Body of pancreas (tissue), 4 donors: ENCODE measurements at regions not wholly inside any gene's neighbourhood (a gene's known extent, or its start where the extent isn't known, plus 50 kb on each side); places are given as distances from the start of the nearest gene placed in this dataset.

Experiments used
- POLR2A ChIP-seq, 3 donors: fragments of 450-650 bp; IDR thresholded peaks; one replicate each; pipeline ENCODE4 v1.6.1; 2016; ENCODE audit warnings: antibody characterized with exemption in 3 of 3, mild to moderate bottlenecking in 2 of 3
- TF ChIP-seq, protein P1 (sequence below), 7 experiments: fragments of 450-650 bp in 4 of 7; fragments of 200-600 bp in 3 of 7; sonication (generic) in 3 of 7; IDR thresholded peaks; one replicate each; pipeline ENCODE4 v1.5.1; 2016 to 2019; ENCODE audit warnings: antibody characterized with exemption in 7 of 7

DNA sequence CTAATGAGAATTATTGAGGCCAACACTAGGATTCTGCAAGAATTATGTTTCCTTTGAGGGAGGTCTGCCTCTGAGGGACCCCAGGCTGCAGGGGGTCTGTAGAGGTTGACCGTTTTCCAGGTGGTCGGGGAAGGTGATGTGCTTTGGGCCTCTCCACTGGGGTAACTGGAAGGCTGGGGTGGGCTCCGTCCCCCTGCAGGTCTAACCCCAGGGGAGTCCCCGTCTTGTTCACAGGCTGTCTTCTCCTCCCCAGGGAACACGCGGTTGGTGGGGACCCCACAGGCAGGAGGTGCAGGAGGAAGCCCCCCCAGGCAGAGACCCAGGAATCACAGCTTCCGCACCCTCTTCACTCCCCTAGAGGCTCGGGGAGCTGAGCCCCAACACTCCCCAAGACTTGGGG, 726.4 kb downstream of the BRD1 start:
- TF ChIP-seq, protein P1, sequence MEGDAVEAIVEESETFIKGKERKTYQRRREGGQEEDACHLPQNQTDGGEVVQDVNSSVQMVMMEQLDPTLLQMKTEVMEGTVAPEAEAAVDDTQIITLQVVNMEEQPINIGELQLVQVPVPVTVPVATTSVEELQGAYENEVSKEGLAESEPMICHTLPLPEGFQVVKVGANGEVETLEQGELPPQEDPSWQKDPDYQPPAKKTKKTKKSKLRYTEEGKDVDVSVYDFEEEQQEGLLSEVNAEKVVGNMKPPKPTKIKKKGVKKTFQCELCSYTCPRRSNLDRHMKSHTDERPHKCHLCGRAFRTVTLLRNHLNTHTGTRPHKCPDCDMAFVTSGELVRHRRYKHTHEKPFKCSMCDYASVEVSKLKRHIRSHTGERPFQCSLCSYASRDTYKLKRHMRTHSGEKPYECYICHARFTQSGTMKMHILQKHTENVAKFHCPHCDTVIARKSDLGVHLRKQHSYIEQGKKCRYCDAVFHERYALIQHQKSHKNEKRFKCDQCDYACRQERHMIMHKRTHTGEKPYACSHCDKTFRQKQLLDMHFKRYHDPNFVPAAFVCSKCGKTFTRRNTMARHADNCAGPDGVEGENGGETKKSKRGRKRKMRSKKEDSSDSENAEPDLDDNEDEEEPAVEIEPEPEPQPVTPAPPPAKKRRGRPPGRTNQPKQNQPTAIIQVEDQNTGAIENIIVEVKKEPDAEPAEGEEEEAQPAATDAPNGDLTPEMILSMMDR (IDR thresholded peaks at IDR 0.05): no peak
- no peak for TF ChIP-seq POLR2A (IDR thresholded peaks at IDR 0.05)
